HepG2 (cell line): ENCODE measurements at regions not wholly inside any gene's neighbourhood (a gene's known extent, or its start where the extent isn't known, plus 50 kb on each side); places are given as distances from the start of the nearest gene placed in this dataset.
"Not testable (repeated sequence)": the region's sequence is repeated elsewhere in the genome, so short reads cannot be mapped to it uniquely, and the experiment has no call there.

Source experiments
- ATAC-seq: fragments of 200-7000 bp; cut with Tn5 transposase; 3 replicates; pipeline ENCODE4 v1.9.1; 2020; ENCODE audit warnings: mild to moderate bottlenecking, moderate library complexity
- BruUV-seq: library from RNA; stranded (reverse); fragments of 400-500 nt; replicated peaks from 2 replicates; lab custom pipeline; 2021; lab: Mats Ljungman, UMichigan
- CTCF ChIA-PET: fragments of 300-600 bp; formaldehyde crosslinking; extraction: SDS; loops from one replicate; lab custom pipeline; 2021; ENCODE audit warnings: low total read pairs, inconsistent platforms, low intra/inter-chr PET ratio; lab: Yijun Ruan, JAX
- POLR2A ChIA-PET: fragments of 350-600 bp; sonication (Branson Sonifier 250); formaldehyde crosslinking; loops from one replicate; lab custom pipeline; 2020; ENCODE audit warnings: antibody characterized with exemption, inconsistent platforms; lab: Yijun Ruan, JAX
- DNase-seq: peaks from one replicate; pipeline ENCODE4 v3.0.0-alpha.2; 2015; ENCODE audit warnings: low spot score
- FAIRE-seq: peaks from 3 replicates; lab custom pipeline; 2011; peaks lifted over from hg19 to GRCh38; lab: Jason Lieb, UNC
- H2AFZ ChIP-seq: one replicate; pipeline ENCODE4 v1.6.1; 2011; ENCODE audit warnings: low read length, inconsistent platforms
- H3K27ac ChIP-seq: fragments of 300-600 bp; 3 replicates; pipeline ENCODE4 v1.8.0; 2011; ENCODE audit warnings: mixed run types, mild to moderate bottlenecking, mixed read lengths, low read length, inconsistent platforms; ENCODE audit not compliant: insufficient read depth; ENCODE audit errors: extremely low read length
- H3K27me3 ChIP-seq, 2 experiments: fragments of 200-600 bp in 1 of 2; 2 replicates in 1 of 2; 3 replicates in 1 of 2; pipeline versions ENCODE4 v1.6.0 to v1.8.0; 2011; ENCODE audit warnings: low read length in 2 of 2, mild to moderate bottlenecking in 2 of 2, moderate library complexity in 2 of 2, inconsistent platforms in 1 of 2; ENCODE audit not compliant: insufficient read depth in 2 of 2, control insufficient read depth in 1 of 2
- H3K36me3 ChIP-seq, 2 experiments: fragments of 200-600 bp in 1 of 2; replicated peaks in 1 of 2; 2 replicates in 1 of 2; 3 replicates in 1 of 2; pipeline versions ENCODE4 v1.5.1 to v1.8.0; 2011; ENCODE audit warnings: low read length in 2 of 2, inconsistent platforms in 1 of 2; ENCODE audit not compliant: insufficient read depth in 2 of 2, control insufficient read depth in 1 of 2
- H3K4me1 ChIP-seq: 2 replicates; pipeline ENCODE4 v1.5.1; 2012; ENCODE audit warnings: low read length, inconsistent platforms; ENCODE audit not compliant: insufficient read depth
- H3K4me2 ChIP-seq: 2 replicates; pipeline ENCODE4 v1.6.0; 2011; ENCODE audit warnings: low read depth, low read length, inconsistent platforms
- H3K4me3 ChIP-seq, 3 experiments: fragments of 200-600 bp in 1 of 3; sonication (generic), shearing (Covaris generic) in 1 of 3; replicated peaks in 1 of 3; 2 replicates each; pipeline ENCODE4 v1.5.1; 2011 to 2016; ENCODE audit warnings: low read length in 3 of 3, inconsistent platforms in 2 of 3, low read depth in 2 of 3, mild to moderate bottlenecking in 2 of 3, control low read depth in 1 of 3, mixed read lengths in 1 of 3; ENCODE audit not compliant: insufficient read depth in 1 of 3
- H3K79me2 ChIP-seq: one replicate; pipeline ENCODE4 v1.6.1; 2011; ENCODE audit warnings: low read length, inconsistent platforms; ENCODE audit not compliant: insufficient read depth
- H3K9ac ChIP-seq: 2 replicates; pipeline ENCODE4 v1.6.0; 2011; ENCODE audit warnings: mild to moderate bottlenecking, low read depth, low read length, inconsistent platforms; ENCODE audit not compliant: insufficient read depth
- H3K9me3 ChIP-seq: 2 replicates; pipeline ENCODE4 v1.5.1; 2012; ENCODE audit warnings: mild to moderate bottlenecking, low read length
- H4K20me1 ChIP-seq: 2 replicates; pipeline ENCODE4 v1.6.0; 2011; ENCODE audit warnings: inconsistent platforms, mild to moderate bottlenecking, low read length, moderate library complexity; ENCODE audit not compliant: insufficient read depth
- ATRX ChIP-seq: sonication (generic); formaldehyde crosslinking; IDR thresholded peaks from 2 replicates; pipeline ENCODE4 v1.4.0; 2020; ENCODE audit warnings: missing genetic modification reagents, borderline replicate concordance
- CEBPB ChIP-seq: IDR thresholded peaks from 2 replicates; pipeline ENCODE4 v1.6.1; 2011; ENCODE audit warnings: low read depth, low read length, improper control_type of control experiment, borderline replicate concordance
- DRAP1 ChIP-seq: IDR thresholded peaks from 2 replicates; pipeline ENCODE4 v1.6.1; 2016; ENCODE audit warnings: missing genetic modification reagents, missing compliant biosample characterization
- MAFF ChIP-seq: IDR thresholded peaks from 2 replicates; pipeline ENCODE4 v1.6.1; 2011; ENCODE audit warnings: low read depth, low read length, improper control_type of control experiment
- MAFK ChIP-seq, 2 experiments: IDR thresholded peaks in 1 of 2; conservative IDR thresholded peaks in 1 of 2; 2 replicates each; pipeline ENCODE4 v1.6.1; 2011; ENCODE audit warnings: improper control_type of control experiment in 2 of 2, low read length in 2 of 2
- MTA1 ChIP-seq: sonication (generic); formaldehyde crosslinking; IDR thresholded peaks from 2 replicates; pipeline ENCODE4 v1.4.0; 2020; ENCODE audit warnings: missing genetic modification reagents, mild to moderate bottlenecking, borderline replicate concordance
- NCOA2 ChIP-seq: sonication (generic); formaldehyde crosslinking; IDR thresholded peaks from 2 replicates; pipeline ENCODE4 v1.8.0; 2022; ENCODE audit warnings: inconsistent platforms
- ZFYVE20 ChIP-seq: sonication (generic); formaldehyde crosslinking; IDR thresholded peaks from 2 replicates; pipeline ENCODE4 v1.8.0; 2023; ENCODE audit warnings: low read depth, mild to moderate bottlenecking, moderate library complexity, missing genetic modification reagents, borderline replicate concordance
- ZNF281 ChIP-seq: sonication (generic); formaldehyde crosslinking; IDR thresholded peaks from 2 replicates; pipeline ENCODE4 v1.4.0; 2020; ENCODE audit warnings: missing genetic modification reagents, borderline replicate concordance
- WGBS: methylation state at CpG from one replicate; pipeline ENCODE4 v1.1.6; 2017; ENCODE audit warnings: low lambda C conversion rate; 5-methylcytosine and 5-hydroxymethylcytosine counted together
- in situ Hi-C: cut with HindIII; loops from 2 replicates; pipeline ENCODE4 v1.10.0; 2017; ENCODE audit warnings: low pct_unique_long_range_greater_than_20kb; ENCODE audit not compliant: extremely low pct_ligation_motif_present
- intact Hi-C: fragments of 100-400 bp; cut with micrococcal nuclease; formaldehyde crosslinking; loops from one replicate; pipeline ENCODE4 v1.10.0; 2022; ENCODE audit not compliant: unreplicated experiment
- TF ChIP-seq, protein P1 (sequence below): sonication (generic); formaldehyde crosslinking; IDR thresholded peaks from 2 replicates; pipeline ENCODE4 v1.4.0; 2020; ENCODE audit warnings: missing genetic modification reagents
- TF ChIP-seq, protein P2 (sequence below): sonication (generic); formaldehyde crosslinking; IDR thresholded peaks from 2 replicates; pipeline ENCODE4 v1.4.0; 2020; ENCODE audit warnings: mild to moderate bottlenecking, missing genetic modification reagents
- TF ChIP-seq, protein P3 (sequence below): sonication (generic); formaldehyde crosslinking; IDR thresholded peaks from 2 replicates; pipeline ENCODE4 v1.8.1; 2022; ENCODE audit warnings: mild to moderate bottlenecking, missing genetic modification reagents

- intact Hi-C loops, H3K4me1 ChIP-seq, DNase-seq, FAIRE-seq, POLR2A ChIA-PET, H3K9me3 ChIP-seq, H3K27ac ChIP-seq, H2AFZ ChIP-seq, ATAC-seq, H3K27me3 ChIP-seq, H4K20me1 ChIP-seq, H3K36me3 ChIP-seq: not testable (repeated sequence)
- H3K4me3 ChIP-seq: peak overlapping the region in 2 of 3 experiments; percentile 37 to 42; a peak in 4 of 6 replicates
- WGBS: 2% methylated on average over 4 of the region's 28 CpGs
- H3K4me2 ChIP-seq: peak overlapping the region; percentile 53; the same call in 1 of the 2 replicates
- TF ChIP-seq ZNF281 (CRISPR knock-in tag): peak; percentile 62; the same call in 1 of the 2 replicates
- TF ChIP-seq, all 625 proteins: peak for 1; not testable (repeated sequence) for 624
- BruUV-seq, CTCF ChIA-PET, H3K9ac ChIP-seq, in situ Hi-C loops, H3K79me2 ChIP-seq: not testable (repeated sequence)
Measured at GRCh38 chr4:91791631-91792030, 512.1 kb upstream of the GRID2 start.

DNA sequence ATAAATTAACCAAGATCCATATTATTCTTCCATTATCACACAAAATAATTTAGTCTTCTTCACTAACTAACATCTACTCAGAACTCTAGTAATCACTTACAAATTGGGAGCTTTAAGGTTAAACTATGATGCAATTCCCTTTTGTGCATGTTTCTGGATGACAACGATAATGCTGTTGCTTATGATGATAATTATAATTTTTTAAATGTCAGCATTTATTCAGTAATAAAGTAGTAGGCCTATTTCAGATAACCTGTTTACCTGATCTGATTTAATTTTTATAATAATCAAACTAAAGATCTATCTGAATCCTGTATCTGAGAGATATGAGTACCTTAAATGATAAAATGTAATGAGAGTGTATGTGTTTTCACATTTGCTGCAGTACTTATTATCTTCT, 507.8 kb upstream of the GRID2 start:
- Histone ChIP-seq H3K36me3 (no peaks in the 10 kb centered on the region), H3K9me3 (no peaks in the 10 kb centered on the region), H3K27ac (no peak overlapping the region), H4K20me1 (no peaks in the 10 kb centered on the region), H2AFZ (no peak overlapping the region), H3K4me3 (no peak overlapping the region), H3K9ac (no peak overlapping the region), H3K4me2 (no peak overlapping the region), H3K79me2 (no peaks in the 10 kb centered on the region), H3K27me3 (no peaks in the 10 kb centered on the region), H3K4me1 (no peaks in the 10 kb centered on the region)
- ChIA-PET POLR2A (no interaction called here), CTCF (no interaction called here)
- BruUV-seq: no TSS peak
- TF ChIP-seq, protein P1, sequence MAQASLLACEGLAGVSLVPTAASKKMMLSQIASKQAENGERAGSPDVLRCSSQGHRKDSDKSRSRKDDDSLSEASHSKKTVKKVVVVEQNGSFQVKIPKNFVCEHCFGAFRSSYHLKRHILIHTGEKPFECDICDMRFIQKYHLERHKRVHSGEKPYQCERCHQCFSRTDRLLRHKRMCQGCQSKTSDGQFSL (CRISPR knock-in tag): no peak
- TF ChIP-seq, protein P2, sequence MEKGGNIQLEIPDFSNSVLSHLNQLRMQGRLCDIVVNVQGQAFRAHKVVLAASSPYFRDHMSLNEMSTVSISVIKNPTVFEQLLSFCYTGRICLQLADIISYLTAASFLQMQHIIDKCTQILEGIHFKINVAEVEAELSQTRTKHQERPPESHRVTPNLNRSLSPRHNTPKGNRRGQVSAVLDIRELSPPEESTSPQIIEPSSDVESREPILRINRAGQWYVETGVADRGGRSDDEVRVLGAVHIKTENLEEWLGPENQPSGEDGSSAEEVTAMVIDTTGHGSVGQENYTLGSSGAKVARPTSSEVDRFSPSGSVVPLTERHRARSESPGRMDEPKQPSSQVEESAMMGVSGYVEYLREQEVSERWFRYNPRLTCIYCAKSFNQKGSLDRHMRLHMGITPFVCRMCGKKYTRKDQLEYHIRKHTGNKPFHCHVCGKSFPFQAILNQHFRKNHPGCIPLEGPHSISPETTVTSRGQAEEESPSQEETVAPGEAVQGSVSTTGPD (CRISPR knock-in tag): no peak
- TF ChIP-seq ZFYVE20 (CRISPR knock-in tag) (no peak), NCOA2 (CRISPR knock-in tag) (no peak), MAFF (peak; percentile 52; the same call in 1 of the 2 replicates), ATRX (CRISPR knock-in tag) (no peak), MTA1 (no peak), MAFK (conservative IDR thresholded peaks at IDR 0.05 in 1 of 2, IDR thresholded peaks at IDR 0.05 in 1 of 2; ENCODE audit: low read length in 2 of 2) (peak; percentile 20 to 55; a peak in 2 of 4 replicates), CEBPB (peak; percentile 35; the same call in 1 of the 2 replicates), DRAP1 (no peak)
- TF ChIP-seq, protein P3, sequence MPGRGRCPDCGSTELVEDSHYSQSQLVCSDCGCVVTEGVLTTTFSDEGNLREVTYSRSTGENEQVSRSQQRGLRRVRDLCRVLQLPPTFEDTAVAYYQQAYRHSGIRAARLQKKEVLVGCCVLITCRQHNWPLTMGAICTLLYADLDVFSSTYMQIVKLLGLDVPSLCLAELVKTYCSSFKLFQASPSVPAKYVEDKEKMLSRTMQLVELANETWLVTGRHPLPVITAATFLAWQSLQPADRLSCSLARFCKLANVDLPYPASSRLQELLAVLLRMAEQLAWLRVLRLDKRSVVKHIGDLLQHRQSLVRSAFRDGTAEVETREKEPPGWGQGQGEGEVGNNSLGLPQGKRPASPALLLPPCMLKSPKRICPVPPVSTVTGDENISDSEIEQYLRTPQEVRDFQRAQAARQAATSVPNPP (CRISPR knock-in tag): no peak
- no peak for FAIRE-seq
- intact Hi-C loops: no loop called here
- DNase-seq: no peak
- in situ Hi-C loops: no loop called here
- ATAC-seq: no peak
- WGBS: 3% methylated on average over 1 of the region's 1 CpG
